GM18873 (cell line): ENCODE measurements at regions not wholly inside any gene's neighbourhood (a gene's known extent, or its start where the extent isn't known, plus 50 kb on each side); places are given as distances from the start of the nearest gene placed in this dataset.
A peak's percentile ranks its signal among the peaks of the same experiment; 100 is the strongest.

Experiments
- ATAC-seq: cut with Tn5 transposase; IDR thresholded peaks from one replicate; pipeline ENCODE4 v1.9.1; 2021; ENCODE audit warnings: mild to moderate bottlenecking, moderate library complexity, moderate number of reproducible peaks; ENCODE audit not compliant: unreplicated experiment, low FRiP score

DNA sequence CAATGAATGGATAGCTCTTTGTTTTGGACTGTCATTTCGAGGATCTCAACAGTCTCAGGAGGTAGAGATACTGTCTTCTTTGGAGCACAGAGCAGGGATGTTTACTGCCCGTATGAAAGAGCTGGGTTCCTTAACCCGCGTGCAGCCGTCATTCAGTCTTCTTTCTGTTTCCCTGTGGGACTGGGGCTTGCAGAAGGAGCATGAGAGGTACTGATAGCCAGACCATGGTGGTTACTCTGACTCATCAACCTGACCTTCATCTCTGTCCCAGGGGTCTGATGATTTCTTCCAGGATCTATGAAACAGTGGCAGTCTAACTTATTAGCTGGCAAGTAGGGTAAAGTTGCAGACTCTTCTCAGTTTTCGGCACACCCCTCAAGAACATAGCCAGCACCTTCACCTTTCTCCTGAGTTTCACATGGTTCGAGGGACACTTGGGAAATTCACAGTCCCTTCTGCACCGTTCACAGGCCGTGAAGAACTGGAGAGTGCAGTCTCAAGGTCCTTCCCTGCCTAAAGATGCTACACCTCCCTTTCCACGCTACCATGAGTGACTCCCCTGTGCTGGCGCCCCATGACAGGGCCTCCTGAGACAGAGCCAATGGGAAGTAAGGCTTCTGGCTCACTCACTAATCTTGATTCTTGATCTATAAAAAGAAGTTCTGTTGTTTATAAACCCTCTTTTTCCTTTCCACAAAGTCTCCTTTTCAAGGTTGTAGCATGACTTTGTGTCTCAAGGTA, 226.2 kb downstream of the MC4R start:
- ATAC-seq, result peak; percentile 69

DNA sequence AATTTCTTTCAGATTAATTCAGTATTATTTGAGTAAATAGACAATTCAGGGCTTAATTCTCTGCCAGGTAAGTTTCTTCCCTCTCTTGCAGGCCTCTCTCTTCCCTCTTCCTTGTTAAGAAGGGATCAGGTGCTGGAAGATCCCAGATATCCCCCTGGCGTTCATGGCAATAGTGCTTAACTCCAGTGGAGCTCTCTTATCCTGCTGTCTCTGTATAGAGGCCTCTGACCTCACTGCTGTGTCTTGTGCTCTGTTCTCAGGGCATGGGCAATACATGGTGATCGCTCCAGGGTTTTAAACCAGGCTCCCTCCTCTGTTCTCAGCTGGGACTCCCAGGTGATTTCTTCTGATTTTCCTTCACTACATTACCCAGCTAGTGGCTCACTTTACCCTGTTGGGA, 226.8 kb downstream of the MC4R start:
- ATAC-seq, result no peak

DNA sequence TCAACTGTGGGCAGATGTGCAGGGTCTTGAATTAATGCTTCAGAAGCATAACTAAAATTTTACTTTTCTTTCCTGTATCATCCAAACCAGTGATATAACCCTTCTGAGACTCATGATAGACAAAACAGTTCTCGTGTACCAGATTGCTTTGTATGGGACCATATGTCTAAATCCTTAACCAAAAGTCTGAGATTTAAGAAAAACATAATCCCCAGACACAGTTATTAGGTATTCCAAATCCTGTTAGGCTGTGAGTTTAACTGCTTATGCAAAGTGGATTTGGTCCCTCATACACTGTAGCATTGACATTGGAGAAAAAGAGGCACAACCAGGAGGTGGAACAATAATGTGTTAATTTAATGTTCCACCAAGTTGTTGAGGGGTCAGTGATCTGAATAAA, 235.0 kb downstream of the PMAIP1 start:
- no peak for ATAC-seq

- no peak for ATAC-seq
Observed at GRCh38 chr18:60130284-60130683, 230.5 kb downstream of the PMAIP1 start.

DNA sequence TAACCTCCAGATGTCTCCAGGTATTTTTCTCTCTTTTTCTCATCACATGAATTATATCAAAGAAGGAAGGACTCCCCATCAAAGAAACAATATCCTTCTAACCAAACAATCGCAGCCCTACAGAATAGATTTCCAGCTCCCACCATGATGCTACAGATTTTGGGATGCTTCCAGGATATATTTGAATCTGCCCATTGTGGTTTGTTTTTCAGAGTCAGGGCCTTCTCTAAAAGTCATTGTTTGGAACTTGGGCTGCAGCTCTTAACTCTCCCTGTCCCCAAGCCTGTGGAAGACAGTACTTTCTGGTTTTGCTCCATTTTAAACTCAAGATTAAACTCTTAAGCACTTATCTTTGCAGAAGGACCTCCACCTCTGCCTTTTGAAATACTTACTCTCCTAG, 223.2 kb downstream of the PMAIP1 start:
- no peak for ATAC-seq

- ATAC-seq, result no peak
Observed at GRCh38 chr18:60122339-60122738, 222.5 kb downstream of the PMAIP1 start.

GRCh38 chr18:60120231-60120750, 220.5 kb downstream of the PMAIP1 start:
- ATAC-seq, result no peak

DNA sequence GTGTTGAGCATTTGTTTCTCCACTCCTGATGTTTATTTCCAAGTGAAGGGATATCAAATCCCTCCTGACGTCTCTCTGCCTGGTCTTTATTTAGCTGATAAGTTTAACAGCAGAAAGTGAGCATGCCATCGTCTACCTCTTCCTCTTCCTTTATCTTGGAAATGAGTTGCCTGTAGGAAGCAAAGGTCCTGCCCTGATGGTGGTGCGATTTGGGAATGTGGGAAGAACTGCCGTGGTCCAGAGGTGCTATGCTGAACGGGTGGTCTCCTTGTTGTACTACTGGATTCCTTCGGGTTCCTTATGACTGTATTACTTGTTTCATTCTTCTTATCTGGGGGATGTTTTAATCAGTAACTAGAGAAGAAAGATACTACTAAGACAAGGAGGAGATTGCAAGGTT, 217.5 kb downstream of the PMAIP1 start:
- no peak for ATAC-seq

DNA sequence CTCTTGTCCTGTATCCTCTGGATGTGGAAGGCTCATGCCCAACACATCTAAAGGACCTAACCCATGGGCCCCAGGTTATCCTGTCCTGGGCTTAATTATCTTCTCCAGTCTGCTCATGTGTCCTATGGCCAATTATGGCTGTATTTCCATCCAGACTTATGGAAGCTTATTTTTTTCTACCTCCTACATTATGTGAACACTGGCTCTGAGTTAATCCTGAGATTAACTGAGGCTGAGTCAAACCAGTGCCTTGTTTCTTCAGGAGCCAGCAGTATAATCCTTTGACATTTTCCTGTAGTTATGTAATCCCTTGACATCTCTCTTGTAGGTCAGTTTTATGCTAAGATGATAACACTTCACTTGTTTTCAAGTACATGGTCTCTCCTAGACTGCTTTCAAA, 213.6 kb downstream of the PMAIP1 start:
- ATAC-seq, result no peak

- no peak for ATAC-seq
Observed at GRCh38 chr18:60112369-60112768, 212.6 kb downstream of the PMAIP1 start.

DNA sequence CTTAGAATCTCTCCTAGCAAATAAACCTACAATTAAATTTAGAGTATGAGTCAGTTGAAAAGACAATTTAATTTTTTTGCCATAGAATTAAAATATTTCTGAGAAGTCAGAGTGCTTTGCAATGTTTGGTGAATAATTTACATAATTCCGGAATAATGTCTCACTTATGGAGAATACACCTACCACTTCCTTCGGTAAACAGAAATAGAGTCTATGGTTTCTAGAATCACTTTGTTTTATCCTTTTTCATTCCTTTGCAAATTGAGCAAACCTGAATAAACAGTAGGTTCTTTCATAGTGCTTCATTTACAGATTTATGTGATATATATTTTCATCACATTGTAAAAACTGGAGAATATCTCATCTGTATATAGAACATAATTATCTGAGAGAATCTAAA, 211.7 kb downstream of the PMAIP1 start:
- no peak for ATAC-seq

GRCh38 chr18:60110836-60111235, 211.0 kb downstream of the PMAIP1 start:
- no peak for ATAC-seq

DNA sequence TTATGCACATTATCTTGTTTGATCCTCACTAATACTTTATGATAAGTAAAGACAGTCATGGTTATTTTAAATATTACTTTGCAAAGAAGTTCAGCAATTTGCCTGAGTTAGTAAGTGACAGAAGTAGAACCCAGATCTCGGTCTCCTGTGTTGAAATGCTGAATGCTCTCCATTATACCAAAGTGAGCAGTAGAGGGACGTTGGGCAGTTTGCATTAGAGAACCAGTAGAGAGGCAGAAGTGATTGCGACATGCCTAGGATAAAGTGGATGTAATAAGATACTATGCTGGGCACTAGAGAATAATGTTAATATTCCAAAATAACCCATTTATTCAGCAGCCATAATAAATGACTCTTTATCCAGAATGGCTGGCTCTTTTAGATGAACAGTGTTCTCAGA, 201.0 kb downstream of the PMAIP1 start:
- ATAC-seq, result no peak

GRCh38 chr18:60099709-60100108, 199.9 kb downstream of the PMAIP1 start:
- no peak for ATAC-seq

DNA sequence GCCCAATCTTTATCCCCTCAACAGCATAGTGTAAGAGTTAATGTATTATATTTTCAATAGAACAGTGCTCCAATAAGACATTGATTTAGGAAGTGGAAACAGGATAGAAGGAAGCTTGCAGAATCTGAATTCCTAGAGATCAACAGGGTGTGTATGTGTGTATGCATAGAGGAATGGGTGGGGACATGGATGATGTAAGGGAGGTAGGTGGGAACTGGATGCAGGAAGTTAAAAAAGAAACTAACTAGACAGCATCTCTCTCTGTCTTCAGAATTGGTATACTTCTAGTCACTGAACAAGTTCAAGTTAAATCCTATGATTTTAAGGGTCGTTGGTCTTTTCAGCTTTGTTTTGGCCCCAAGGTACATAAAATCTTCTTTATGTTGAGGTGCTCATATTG, 196.6 kb downstream of the PMAIP1 start:
- ATAC-seq, result no peak

GRCh38 chr18:60092073-60092472, 192.3 kb downstream of the PMAIP1 start:
- no peak for ATAC-seq

GRCh38 chr18:60090170-60090569, 190.4 kb downstream of the PMAIP1 start:
- ATAC-seq, result no peak

- no peak for ATAC-seq
Observed at GRCh38 chr18:60082790-60083189, 183.0 kb downstream of the PMAIP1 start.

DNA sequence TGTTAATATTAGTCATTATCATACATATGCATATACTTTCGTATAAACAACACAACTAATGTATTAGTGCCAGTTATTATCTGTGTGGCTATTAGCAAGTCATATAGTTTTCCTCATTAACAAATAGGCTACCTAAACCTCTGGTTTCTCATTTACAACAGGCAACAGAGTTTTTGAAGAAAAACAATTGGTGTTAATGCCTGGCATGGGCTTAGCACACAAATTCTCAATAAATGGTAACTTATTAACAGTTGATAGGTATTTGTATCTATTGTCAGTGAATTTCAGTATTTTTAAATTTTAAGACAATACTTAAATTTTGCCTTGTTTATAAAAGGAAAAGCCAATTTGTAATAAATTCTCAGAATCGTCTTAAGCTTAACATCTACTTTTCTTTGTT, 182.5 kb downstream of the PMAIP1 start:
- ATAC-seq, result no peak

- ATAC-seq, result no peak
Observed at GRCh38 chr18:60075477-60075876, 175.7 kb downstream of the PMAIP1 start.

DNA sequence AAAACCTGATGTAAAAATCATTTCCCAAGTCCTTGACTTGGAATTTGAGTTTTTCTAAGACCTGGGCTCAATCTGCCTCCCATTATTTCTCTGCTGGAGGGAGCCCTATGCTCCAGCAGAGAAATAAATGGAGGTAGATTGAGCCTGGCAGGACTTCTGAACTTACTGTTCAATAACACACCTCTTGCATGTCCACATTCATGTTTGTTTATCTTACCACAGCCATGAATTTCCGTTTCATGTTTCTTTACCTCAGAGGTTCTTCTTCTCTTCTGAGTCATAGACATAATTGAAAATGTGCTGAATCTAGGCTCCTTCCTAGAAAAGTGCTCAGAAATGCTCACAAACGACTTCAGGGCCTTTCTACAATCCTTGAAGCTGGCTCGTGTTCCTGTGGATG, 170.8 kb downstream of the PMAIP1 start:
- no peak for ATAC-seq

DNA sequence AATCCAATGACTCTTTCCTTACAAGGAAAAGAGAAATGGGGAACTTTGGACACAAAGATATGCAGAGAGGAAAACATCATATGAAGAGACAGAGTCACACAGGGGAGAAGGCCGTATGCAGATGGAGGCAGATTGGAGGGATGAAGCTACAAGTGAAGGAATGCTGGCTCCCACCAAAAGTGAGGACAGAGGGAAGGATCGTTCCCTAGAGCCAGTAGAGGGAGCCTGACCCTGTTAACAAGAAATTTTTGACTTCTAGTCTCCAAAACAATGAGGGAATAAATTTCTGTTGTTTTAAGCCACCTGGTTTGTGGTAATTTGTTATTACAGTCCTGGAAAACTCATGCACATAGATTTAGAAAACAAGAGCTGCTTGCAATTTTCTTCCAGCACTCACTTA, 169.3 kb downstream of the PMAIP1 start:
- no peak for ATAC-seq
